ENCODE measurements at regions not wholly inside any gene's neighbourhood (a gene's known extent, or its start where the extent isn't known, plus 50 kb on each side); places are given as distances from the start of the nearest gene placed in this dataset.

DNA sequence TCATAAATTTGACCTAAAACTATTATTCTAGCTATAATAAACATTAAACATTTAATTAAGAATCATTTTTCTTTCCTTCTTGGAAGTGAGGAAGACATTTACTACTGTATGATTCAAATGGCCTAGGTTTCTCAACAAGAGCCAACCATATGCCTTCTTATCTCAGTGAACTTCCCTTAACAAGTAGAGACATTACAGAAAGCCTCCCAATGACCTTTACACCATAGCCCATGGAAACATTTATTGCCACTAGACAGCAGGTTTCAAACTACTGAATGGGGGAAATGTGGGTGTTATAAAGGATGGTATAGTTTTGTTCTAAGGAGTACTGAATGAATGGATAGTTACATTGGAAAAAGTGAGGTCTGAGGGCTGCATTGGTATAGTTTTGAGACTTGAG, 349.4 kb upstream of the SPRED2 start:
- Histone ChIP-seq H3K9me3 (ENCODE audit: control insufficient read depth in 2 of 2, low read length in 2 of 2) (no peaks in the 10 kb centered on the region), H3K4me1 (ENCODE audit: control insufficient read depth in 2 of 2, insufficient read depth in 2 of 2, low read length in 2 of 2) (no peaks in the 10 kb centered on the region), H3K4me3 (ENCODE audit: low read length in 2 of 2) (no peak overlapping the region), H3K27me3 (ENCODE audit: control insufficient read depth in 2 of 2, insufficient read depth in 2 of 2, low read length in 2 of 2) (no peaks in the 10 kb centered on the region), H3K9ac (ENCODE audit: low read depth in 1 of 2, low read length in 2 of 2) (no peak overlapping the region), H3K36me3 (ENCODE audit: control insufficient read depth in 2 of 2, insufficient read depth in 2 of 2, low read length in 2 of 2) (no peaks in the 10 kb centered on the region), H3K27ac (ENCODE audit: low read depth in 2 of 2, low read length in 2 of 2) (no peak overlapping the region)

DNA sequence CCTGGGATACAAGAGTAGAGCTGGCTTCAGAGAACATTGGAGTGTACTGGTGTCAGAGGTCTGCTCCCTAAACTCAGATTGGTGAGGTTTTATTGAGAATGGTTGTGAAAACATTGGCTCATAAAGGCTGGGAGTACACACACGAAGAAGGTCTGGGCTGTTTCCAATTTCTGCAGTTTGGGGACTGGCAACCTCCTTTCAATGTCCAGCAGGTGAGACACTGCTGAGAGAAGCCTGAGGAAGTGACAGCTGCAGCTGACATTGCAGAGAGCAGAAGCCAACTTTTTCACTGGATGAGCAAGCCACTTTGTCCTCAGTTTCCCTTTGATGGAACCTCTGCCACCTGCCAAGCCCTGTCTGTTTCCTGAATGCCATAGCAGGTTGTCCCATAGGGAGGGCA, 346.6 kb upstream of the SPRED2 start:
- no peaks in the 10 kb centered on the region for H3K4me1 ChIP-seq (ENCODE audit: control insufficient read depth in 2 of 2, insufficient read depth in 2 of 2, low read length in 2 of 2)
- H3K27ac ChIP-seq (ENCODE audit: low read depth in 2 of 2, low read length in 2 of 2) = no peak overlapping the region
- H3K4me3 ChIP-seq (ENCODE audit: low read length in 2 of 2) = no peak overlapping the region
- no peaks in the 10 kb centered on the region for H3K36me3 ChIP-seq (ENCODE audit: control insufficient read depth in 2 of 2, insufficient read depth in 2 of 2, low read length in 2 of 2)
- H3K27me3 ChIP-seq (ENCODE audit: control insufficient read depth in 2 of 2, insufficient read depth in 2 of 2, low read length in 2 of 2) = no peaks in the 10 kb centered on the region
- H3K9ac ChIP-seq (ENCODE audit: low read depth in 1 of 2, low read length in 2 of 2) = no peak overlapping the region
- H3K9me3 ChIP-seq (ENCODE audit: control insufficient read depth in 2 of 2, low read length in 2 of 2) = no peaks in the 10 kb centered on the region

- Histone ChIP-seq H3K9ac (ENCODE audit: low read depth in 1 of 2, low read length in 2 of 2) (no peak overlapping the region), H3K27me3 (ENCODE audit: control insufficient read depth in 2 of 2, insufficient read depth in 2 of 2, low read length in 2 of 2) (no peaks in the 10 kb centered on the region), H3K27ac (ENCODE audit: low read depth in 2 of 2, low read length in 2 of 2) (no peak overlapping the region), H3K9me3 (ENCODE audit: control insufficient read depth in 2 of 2, low read length in 2 of 2) (no peaks in the 10 kb centered on the region), H3K4me3 (ENCODE audit: low read length in 2 of 2) (no peak overlapping the region), H3K36me3 (ENCODE audit: control insufficient read depth in 2 of 2, insufficient read depth in 2 of 2, low read length in 2 of 2) (no peaks in the 10 kb centered on the region), H3K4me1 (ENCODE audit: control insufficient read depth in 2 of 2, insufficient read depth in 2 of 2, low read length in 2 of 2) (no peaks in the 10 kb centered on the region)
These were observed 345.7 kb upstream of the SPRED2 start for GRCh38 chr2:65778137-65778536.

- Histone ChIP-seq H3K27ac (ENCODE audit: low read depth in 2 of 2, low read length in 2 of 2) (no peak overlapping the region), H3K9me3 (ENCODE audit: control insufficient read depth in 2 of 2, low read length in 2 of 2) (no peaks in the 10 kb centered on the region)
These were observed 343.4 kb upstream of the SPRED2 start for GRCh38 chr2:65775839-65776238.

GRCh38 chr2:65767946-65768345, 335.5 kb upstream of the SPRED2 start:
- H3K36me3 ChIP-seq (ENCODE audit: control insufficient read depth in 2 of 2, insufficient read depth in 2 of 2, low read length in 2 of 2) = no peaks in the 10 kb centered on the region
- peaks cover 0 to 2% of the 10 kb centered on the region in 2 donors for H3K27me3 ChIP-seq (ENCODE audit: control insufficient read depth in 2 of 2, insufficient read depth in 2 of 2, low read length in 2 of 2)
- H3K27ac ChIP-seq (ENCODE audit: low read depth in 2 of 2, low read length in 2 of 2) = no peak overlapping the region
- no peak overlapping the region for H3K4me3 ChIP-seq (ENCODE audit: low read length in 2 of 2)
- H3K9ac ChIP-seq (ENCODE audit: low read depth in 1 of 2, low read length in 2 of 2) = no peak overlapping the region
- H3K9me3 ChIP-seq (ENCODE audit: control insufficient read depth in 2 of 2, low read length in 2 of 2) = no peaks in the 10 kb centered on the region
- no peaks in the 10 kb centered on the region for H3K4me1 ChIP-seq (ENCODE audit: control insufficient read depth in 2 of 2, insufficient read depth in 2 of 2, low read length in 2 of 2)

More at GRCh38 chr2:65775839-65776238, 343.4 kb upstream of the SPRED2 start:
- Histone ChIP-seq H3K4me1 (ENCODE audit: control insufficient read depth in 2 of 2, insufficient read depth in 2 of 2, low read length in 2 of 2) (no peaks in the 10 kb centered on the region), H3K27me3 (ENCODE audit: control insufficient read depth in 2 of 2, insufficient read depth in 2 of 2, low read length in 2 of 2) (no peaks in the 10 kb centered on the region), H3K36me3 (ENCODE audit: control insufficient read depth in 2 of 2, insufficient read depth in 2 of 2, low read length in 2 of 2) (no peaks in the 10 kb centered on the region), H3K4me3 (ENCODE audit: low read length in 2 of 2) (no peak overlapping the region), H3K9ac (ENCODE audit: low read depth in 1 of 2, low read length in 2 of 2) (no peak overlapping the region)

DNA sequence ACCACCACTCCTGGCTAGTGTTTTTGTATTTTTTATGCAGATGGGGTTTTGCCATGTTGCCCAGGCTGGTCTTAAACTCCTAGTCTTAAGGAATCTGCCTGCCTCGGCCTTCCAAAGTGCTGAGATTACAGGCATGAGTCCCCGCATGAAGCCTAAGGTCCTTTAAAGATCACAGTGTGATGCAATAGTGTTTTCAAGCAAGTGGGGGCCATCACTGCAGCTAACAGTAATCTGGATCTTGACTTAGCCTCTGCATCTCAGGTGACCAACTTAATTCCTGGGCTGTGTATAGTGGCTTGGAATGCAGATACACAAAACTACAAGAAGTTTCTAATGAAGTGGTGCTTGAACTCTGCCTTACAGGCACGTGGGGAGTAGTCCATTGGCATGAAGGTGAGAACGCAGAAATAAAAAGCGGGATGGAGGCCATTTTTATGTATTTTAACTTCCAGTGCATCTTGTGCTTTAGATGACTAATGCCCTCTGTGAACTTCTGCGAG, 334.4 kb upstream of the SPRED2 start:
- Histone ChIP-seq H3K36me3 (ENCODE audit: control insufficient read depth in 2 of 2, insufficient read depth in 2 of 2, low read length in 2 of 2) (no peaks in the 10 kb centered on the region), H3K4me1 (ENCODE audit: control insufficient read depth in 2 of 2, insufficient read depth in 2 of 2, low read length in 2 of 2) (no peaks in the 10 kb centered on the region), H3K9ac (ENCODE audit: low read depth in 1 of 2, low read length in 2 of 2) (no peak overlapping the region), H3K4me3 (ENCODE audit: low read length in 2 of 2) (no peak overlapping the region), H3K9me3 (ENCODE audit: control insufficient read depth in 2 of 2, low read length in 2 of 2) (no peaks in the 10 kb centered on the region), H3K27me3 (ENCODE audit: control insufficient read depth in 2 of 2, insufficient read depth in 2 of 2, low read length in 2 of 2) (peaks cover 0 to 2% of the 10 kb centered on the region in 2 donors), H3K27ac (ENCODE audit: low read depth in 2 of 2, low read length in 2 of 2) (no peak overlapping the region)

DNA sequence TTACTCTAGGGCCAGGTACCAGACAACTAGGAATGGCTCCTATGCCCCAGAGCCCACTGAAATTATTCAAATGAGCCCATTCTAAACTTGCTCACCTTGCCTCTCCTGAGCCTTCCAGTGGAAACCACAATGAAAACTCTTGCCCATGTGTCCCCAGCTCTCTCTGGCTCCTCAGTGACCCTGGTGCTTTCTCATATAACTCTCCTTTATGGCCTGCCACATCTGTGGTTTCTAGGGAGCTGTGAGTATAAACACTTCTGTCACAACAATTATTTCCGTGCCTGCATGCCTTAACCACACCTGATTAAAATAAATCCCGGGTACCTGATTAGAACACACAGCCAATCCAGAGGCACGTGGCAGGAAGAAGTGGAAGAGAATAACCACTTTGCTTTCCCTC, 333.0 kb upstream of the SPRED2 start:
- Histone ChIP-seq H3K4me1 (ENCODE audit: control insufficient read depth in 2 of 2, insufficient read depth in 2 of 2, low read length in 2 of 2) (no peaks in the 10 kb centered on the region), H3K9me3 (ENCODE audit: control insufficient read depth in 2 of 2, low read length in 2 of 2) (no peaks in the 10 kb centered on the region), H3K36me3 (ENCODE audit: control insufficient read depth in 2 of 2, insufficient read depth in 2 of 2, low read length in 2 of 2) (no peaks in the 10 kb centered on the region), H3K27ac (ENCODE audit: low read depth in 2 of 2, low read length in 2 of 2) (no peak overlapping the region), H3K9ac (ENCODE audit: low read depth in 1 of 2, low read length in 2 of 2) (no peak overlapping the region), H3K4me3 (ENCODE audit: low read length in 2 of 2) (no peak overlapping the region), H3K27me3 (ENCODE audit: control insufficient read depth in 2 of 2, insufficient read depth in 2 of 2, low read length in 2 of 2) (peaks cover 0 to 2% of the 10 kb centered on the region in 2 donors)

DNA sequence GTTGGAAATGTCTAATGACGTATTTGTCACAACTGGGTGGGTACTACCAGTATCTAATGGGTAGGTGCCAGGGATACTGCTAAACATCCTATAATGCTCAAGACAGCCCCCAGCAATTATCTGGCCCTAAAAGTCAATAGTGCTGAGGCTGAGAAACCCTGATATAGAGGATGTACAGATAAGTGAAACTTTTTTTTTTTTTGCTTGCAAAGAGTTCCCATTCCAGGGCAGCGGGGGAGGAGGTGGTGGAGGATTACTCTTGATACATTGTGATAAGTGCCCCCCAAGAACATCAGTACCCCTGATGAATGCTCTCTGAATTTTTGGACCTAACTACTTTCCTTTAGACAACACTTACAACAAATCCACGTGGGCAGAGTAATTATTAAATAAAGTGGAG, 329.7 kb upstream of the SPRED2 start:
- H3K4me1 ChIP-seq (ENCODE audit: control insufficient read depth in 2 of 2, insufficient read depth in 2 of 2, low read length in 2 of 2) = no peaks in the 10 kb centered on the region
- H3K27ac ChIP-seq (ENCODE audit: low read depth in 2 of 2, low read length in 2 of 2) = no peak overlapping the region
- H3K9me3 ChIP-seq (ENCODE audit: control insufficient read depth in 2 of 2, low read length in 2 of 2) = no peaks in the 10 kb centered on the region
- no peak overlapping the region for H3K9ac ChIP-seq (ENCODE audit: low read depth in 1 of 2, low read length in 2 of 2)
- H3K36me3 ChIP-seq (ENCODE audit: control insufficient read depth in 2 of 2, insufficient read depth in 2 of 2, low read length in 2 of 2) = no peaks in the 10 kb centered on the region
- H3K4me3 ChIP-seq (ENCODE audit: low read length in 2 of 2) = no peak overlapping the region
- peaks cover 0 to 2% of the 10 kb centered on the region in 2 donors for H3K27me3 ChIP-seq (ENCODE audit: control insufficient read depth in 2 of 2, insufficient read depth in 2 of 2, low read length in 2 of 2)

DNA sequence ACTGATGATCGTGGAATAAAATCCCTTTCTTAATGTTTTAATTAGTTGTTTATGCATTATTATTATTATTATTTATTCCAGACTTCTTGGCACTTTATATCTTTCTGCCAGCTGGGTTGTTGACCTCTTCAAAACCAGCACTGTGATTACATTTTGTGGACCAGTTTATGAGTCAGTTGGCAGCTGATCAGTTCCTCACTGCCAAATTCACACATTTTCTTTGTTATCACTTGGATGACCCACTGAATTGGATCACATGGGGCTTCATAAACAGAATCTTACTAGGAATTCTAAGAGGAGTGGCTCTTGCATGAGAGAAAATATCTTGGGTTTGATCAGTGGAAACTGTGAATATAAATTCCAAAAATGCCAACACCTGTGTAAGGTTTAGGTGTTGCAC, 321.8 kb upstream of the SPRED2 start:
- Histone ChIP-seq H3K27me3 (ENCODE audit: control insufficient read depth in 2 of 2, insufficient read depth in 2 of 2, low read length in 2 of 2) (no peaks in the 10 kb centered on the region), H3K27ac (ENCODE audit: low read depth in 2 of 2, low read length in 2 of 2) (no peak overlapping the region), H3K4me3 (ENCODE audit: low read length in 2 of 2) (no peak overlapping the region), H3K36me3 (ENCODE audit: control insufficient read depth in 2 of 2, insufficient read depth in 2 of 2, low read length in 2 of 2) (no peaks in the 10 kb centered on the region), H3K9me3 (ENCODE audit: control insufficient read depth in 2 of 2, low read length in 2 of 2) (no peaks in the 10 kb centered on the region), H3K4me1 (ENCODE audit: control insufficient read depth in 2 of 2, insufficient read depth in 2 of 2, low read length in 2 of 2) (no peaks in the 10 kb centered on the region), H3K9ac (ENCODE audit: low read depth in 1 of 2, low read length in 2 of 2) (no peak overlapping the region)

GRCh38 chr2:65751408-65751807, 319.0 kb upstream of the SPRED2 start:
- no peak overlapping the region for H3K27ac ChIP-seq (ENCODE audit: low read depth in 2 of 2, low read length in 2 of 2)
- no peak overlapping the region for H3K9ac ChIP-seq (ENCODE audit: low read depth in 1 of 2, low read length in 2 of 2)
- H3K4me3 ChIP-seq (ENCODE audit: low read length in 2 of 2) = no peak overlapping the region
- no peaks in the 10 kb centered on the region for H3K36me3 ChIP-seq (ENCODE audit: control insufficient read depth in 2 of 2, insufficient read depth in 2 of 2, low read length in 2 of 2)
- no peaks in the 10 kb centered on the region for H3K27me3 ChIP-seq (ENCODE audit: control insufficient read depth in 2 of 2, insufficient read depth in 2 of 2, low read length in 2 of 2)
- H3K4me1 ChIP-seq (ENCODE audit: control insufficient read depth in 2 of 2, insufficient read depth in 2 of 2, low read length in 2 of 2) = peaks cover 0 to 2% of the 10 kb centered on the region in 2 donors
- H3K9me3 ChIP-seq (ENCODE audit: control insufficient read depth in 2 of 2, low read length in 2 of 2) = no peaks in the 10 kb centered on the region

- no peaks in the 10 kb centered on the region for H3K9me3 ChIP-seq (ENCODE audit: control insufficient read depth in 2 of 2, low read length in 2 of 2)
- no peak overlapping the region for H3K4me3 ChIP-seq (ENCODE audit: low read length in 2 of 2)
- no peaks in the 10 kb centered on the region for H3K36me3 ChIP-seq (ENCODE audit: control insufficient read depth in 2 of 2, insufficient read depth in 2 of 2, low read length in 2 of 2)
- no peak overlapping the region for H3K9ac ChIP-seq (ENCODE audit: low read depth in 1 of 2, low read length in 2 of 2)
- no peak overlapping the region for H3K27ac ChIP-seq (ENCODE audit: low read depth in 2 of 2, low read length in 2 of 2)
- no peaks in the 10 kb centered on the region for H3K27me3 ChIP-seq (ENCODE audit: control insufficient read depth in 2 of 2, insufficient read depth in 2 of 2, low read length in 2 of 2)
- peaks cover 0 to 2% of the 10 kb centered on the region in 2 donors for H3K4me1 ChIP-seq (ENCODE audit: control insufficient read depth in 2 of 2, insufficient read depth in 2 of 2, low read length in 2 of 2)
These were observed 317.1 kb upstream of the SPRED2 start for GRCh38 chr2:65749545-65749944.

Data from mucosa of rectum (tissue), 2 donors.